Renal pelvis (tissue), 1 donor: ENCODE measurements at regions not wholly inside any gene's neighbourhood (a gene's known extent, or its start where the extent isn't known, plus 50 kb on each side); places are given as distances from the start of the nearest gene placed in this dataset.

Source experiments
- DNase-seq: peaks from one replicate; pipeline ENCODE4 v3.0.0-alpha.2; 2013

DNA sequence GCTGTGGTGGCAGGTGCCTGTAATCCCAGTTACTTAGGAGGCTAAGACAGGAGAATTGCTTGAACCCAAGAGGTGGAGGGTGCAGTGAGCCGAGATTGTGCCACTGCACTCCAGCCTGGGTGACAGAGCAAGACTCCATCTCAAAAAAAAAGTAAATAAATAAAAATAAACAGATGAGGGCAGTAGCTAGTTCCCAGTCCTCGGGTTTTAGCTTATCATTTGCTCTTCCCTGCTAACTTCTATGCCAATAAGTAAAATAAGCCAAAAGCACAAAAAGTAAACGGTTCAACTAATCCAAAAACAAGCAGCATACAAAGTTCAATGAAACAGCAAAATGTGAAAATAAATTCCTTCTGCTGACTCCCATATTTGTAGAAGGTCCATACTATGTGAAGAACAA, 133.0 kb upstream of the TMCC3 start:
- no peak for DNase-seq

DNA sequence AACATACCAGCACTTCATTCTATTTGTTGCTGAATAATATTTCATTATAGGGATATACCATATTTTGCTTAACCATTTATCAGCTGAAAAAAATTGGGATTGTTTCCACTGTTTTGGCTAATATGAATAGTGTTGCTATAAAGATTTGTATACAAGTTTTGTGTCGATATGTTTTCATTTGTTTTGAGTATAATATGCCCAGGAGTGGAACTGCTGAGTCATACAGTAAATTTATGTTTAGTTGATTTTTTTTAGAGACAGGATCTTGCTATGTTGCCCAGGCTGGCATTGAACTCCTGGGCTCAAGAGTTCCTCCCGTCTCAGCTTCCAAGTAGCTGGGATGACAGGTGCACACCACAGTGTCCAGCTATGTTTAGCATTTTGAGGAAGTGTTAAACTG, 131.5 kb upstream of the TMCC3 start:
- DNase-seq = no peak

DNA sequence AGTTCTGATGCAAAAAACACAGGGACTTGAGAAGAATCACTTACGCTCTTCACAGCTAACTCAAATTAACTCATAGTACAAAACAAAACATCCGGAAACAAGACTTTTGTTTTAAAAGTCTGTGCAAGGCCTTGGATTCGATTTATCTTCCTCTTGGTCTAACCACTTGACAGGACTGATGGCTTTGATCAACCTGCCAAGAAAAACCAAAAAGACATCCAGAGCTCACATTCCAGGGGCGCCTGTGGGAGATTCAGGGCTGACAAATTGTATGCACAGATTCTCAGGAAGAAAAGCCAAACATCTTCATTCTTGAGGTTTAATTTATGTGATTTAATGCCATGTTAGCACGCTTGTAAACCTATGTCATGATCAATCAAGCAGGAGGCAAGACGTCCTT, 129.1 kb upstream of the TMCC3 start:
- DNase-seq = peak; percentile 79

DNA sequence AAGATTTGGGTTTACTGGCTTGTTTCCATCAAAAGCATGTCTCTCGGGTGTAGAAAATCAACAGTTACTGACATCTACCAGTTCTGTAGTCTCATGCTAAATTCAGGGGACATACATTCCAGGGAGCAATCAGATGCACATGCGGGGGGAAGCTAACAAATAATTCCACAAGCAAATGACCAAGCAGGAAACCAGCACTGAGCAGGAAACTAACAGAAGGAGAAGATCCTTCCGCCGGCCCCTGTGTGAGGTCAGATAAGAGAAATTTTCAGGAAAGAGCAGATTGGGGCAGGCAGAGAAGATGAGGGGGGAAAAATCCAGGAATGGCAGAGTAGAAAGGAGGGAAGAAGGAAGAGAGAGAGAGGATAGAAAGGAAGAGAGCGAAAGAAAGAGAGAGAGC, 127.6 kb upstream of the TMCC3 start:
- DNase-seq = no peak

DNA sequence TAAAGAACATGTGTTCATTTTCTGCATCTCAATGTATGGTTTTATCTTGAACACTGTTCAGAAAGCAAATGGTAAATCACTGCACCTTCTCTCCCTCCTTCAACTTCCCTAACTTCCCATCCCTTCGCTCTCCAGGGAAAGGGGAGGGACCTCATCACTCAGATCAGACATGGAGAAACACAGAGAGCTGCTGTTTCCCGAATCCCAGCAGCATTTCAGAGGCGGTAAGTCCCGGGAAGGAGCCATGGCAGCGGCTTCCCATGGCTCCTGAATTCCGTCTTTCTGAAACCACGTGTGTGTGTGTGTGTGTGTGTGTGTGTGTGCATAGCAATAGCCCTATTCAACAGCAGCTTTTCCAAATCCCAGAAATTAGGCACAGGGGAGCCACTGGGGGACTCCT, 125.4 kb upstream of the TMCC3 start:
- no peak for DNase-seq

DNA sequence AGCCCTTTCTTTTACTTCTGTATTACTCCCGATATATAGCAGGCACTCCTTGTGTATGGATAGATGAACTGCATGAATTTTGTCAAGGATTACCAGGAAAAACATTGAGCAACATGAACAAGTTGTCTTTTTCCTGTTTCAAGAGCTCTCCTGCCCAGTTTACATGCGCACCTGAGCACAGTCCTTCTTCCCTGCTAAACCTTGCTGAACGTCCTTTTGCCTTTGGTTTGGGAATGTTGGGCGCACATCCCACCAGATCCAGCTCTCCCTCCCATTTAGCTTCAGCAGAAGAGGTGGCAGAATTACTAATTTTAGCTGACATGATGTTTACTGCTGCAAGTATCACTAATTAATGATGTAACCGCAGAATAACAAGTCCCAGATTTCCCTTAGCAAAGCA, 121.4 kb upstream of the TMCC3 start:
- DNase-seq = no peak

DNA sequence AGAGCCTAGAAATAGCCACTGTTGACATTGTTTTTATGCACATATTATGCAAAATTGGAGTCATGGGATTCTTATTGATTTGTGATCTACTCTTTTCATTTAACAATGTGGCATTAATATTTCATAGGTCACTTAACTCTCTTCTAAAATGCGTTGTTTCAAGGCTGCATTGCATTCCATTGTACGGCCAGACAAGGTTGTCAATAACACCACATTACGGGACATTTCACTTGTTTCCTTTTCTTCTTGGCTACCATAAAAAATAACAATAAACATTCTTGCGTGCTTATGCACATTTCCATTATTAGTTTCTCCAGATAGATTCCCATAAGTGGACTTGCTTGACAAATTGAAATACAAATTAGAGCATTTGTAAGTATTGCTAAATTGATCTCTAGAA, 120.8 kb upstream of the TMCC3 start:
- no peak for DNase-seq

DNA sequence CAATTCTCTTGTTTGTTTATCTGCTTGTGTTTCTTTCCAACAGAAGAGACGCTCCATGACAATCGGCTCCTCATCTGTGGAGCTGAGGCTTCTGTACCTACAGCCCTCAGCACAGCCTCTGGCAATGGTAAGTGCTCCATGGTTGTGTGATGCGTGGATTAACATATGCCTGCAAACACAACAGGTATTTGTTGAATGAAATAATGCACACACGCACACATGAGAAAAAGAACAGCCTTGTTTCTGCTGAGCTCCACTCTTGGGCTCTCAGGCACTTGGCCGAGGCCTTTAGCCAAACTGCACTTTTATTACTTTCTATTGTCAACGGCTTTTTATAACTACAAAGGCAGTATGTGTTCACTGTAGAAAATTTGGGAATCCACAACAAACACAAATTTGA, 120.4 kb upstream of the TMCC3 start:
- no peak for DNase-seq

DNA sequence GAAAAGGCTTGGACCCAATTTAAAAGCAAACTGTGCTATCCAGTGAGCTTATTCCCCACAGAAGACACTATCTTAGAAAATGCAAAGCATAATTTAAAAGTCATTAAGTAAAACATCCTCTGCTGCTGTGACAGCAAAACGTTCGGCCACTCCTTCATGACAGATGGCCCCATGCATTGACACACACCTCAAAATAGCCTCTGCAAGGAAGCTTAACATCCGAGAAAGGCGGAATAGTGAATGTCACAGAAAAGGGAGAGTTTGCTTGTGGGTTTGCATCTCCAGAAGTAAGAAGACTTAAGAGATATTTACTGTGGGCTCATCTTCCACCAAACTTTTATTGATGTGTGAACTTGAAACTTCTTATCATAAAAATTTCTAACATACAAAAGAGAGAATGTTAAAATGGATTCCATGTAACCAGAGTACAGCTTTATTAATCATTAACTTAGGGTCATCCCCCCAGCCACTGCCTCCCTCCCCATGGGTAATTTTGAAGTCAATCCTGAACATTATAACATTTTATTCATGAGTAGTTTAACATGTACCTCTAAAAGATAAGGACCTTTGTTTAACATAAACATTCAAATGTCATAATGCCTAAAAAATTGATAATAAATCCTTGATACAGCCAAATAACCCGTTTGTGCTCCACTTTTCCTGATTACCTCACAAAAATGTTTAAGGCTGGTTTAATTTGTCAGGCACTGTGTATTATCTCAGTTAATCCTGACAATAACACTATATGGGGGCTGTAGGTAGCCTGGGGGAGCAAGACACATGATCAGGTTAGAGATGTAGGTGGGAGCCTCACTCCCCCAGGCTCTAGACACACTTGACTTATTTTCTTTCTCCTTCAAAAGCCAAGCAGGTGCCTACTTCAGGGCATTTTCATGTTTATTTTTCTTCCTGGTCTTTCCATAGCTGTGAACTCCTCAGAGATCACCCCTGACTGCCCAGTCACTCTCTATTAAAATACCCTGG, 119.7 kb upstream of the TMCC3 start:
- DNase-seq = no peak

DNA sequence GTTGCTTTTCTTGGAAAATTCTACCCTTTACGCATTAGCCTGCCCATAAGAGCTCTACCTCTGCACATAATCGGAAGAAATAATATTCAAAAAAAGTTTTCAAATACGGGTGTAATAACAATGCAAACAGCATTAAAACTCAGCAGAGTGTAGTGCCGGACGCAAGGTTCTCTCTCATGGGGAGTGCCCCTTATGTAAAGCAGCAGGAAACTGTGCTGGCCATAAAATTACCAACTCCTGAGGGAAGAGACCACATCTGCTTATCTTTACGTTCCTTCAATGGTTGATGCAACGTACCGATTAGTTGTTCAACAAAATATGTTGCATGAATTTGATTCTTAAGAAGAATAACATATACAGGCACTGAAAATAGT, 118.7 kb upstream of the TMCC3 start:
- no peak for DNase-seq

DNA sequence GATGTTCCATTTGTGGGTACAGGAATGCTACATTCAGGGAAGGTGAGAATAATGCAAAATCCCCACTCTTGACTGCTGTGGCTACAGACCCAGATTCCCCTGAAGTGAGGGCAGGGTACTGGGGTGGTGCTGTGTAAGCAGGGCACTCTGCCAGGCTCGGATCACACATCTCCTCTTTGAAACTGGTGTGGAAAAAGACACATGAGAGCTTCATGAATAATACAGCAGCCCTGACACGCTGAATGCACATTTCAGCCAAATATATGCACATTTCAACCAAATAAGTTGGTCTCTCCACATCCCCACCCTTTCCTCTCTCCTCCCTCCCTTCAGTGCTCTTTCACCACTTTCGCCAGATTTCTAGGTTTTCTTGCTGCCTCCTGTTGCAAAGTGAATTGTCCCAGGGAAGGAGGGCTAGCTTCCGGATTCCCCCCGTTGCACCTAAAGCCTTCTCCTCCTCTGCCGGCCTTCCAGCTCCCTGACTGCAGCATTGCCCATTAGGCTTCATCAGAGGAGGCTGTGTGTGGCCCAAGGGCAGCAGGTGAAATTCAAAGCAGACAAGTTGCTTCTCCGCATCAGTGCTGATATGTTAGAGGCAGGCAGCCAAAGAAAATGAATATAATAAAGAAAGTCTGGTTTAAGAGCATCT, 118.2 kb upstream of the TMCC3 start:
- no peak for DNase-seq

DNA sequence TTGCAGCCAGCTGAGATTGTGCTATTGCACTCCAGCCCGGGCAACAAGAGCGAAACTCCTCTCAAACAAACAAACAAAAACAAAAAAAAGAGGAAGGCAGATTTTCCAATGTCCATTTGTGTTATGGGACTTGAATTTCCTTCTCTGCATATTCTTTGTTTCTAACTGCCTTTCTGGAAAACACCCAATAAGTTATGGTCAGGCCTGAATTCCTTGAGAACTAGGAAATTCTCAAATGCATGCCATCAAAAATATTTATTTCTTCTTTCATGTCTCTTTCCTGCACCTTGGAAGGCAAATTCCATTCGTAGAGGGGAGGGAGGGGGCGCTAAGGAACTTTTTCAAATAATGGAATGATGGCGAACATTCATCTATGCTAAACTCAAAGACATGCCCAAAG, 117.6 kb upstream of the TMCC3 start:
- no peak for DNase-seq

DNA sequence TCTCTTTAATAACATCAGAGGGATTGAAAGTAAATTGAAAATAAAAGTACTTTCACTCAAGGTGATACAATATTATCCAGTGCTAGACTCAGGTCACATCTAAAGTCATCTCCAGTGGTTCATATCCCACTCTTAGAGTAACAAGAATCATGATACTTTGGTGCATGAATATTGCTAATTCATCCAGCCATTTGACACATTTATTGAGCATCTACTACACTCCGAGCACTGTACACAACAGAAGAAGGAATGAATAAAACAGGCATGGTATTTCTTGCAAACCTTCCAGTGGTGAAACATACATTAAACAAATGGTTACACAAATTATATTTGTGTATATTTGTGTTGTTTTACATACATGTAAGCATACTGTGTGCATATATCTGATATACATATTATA, 116.0 kb upstream of the TMCC3 start:
- DNase-seq = no peak

DNA sequence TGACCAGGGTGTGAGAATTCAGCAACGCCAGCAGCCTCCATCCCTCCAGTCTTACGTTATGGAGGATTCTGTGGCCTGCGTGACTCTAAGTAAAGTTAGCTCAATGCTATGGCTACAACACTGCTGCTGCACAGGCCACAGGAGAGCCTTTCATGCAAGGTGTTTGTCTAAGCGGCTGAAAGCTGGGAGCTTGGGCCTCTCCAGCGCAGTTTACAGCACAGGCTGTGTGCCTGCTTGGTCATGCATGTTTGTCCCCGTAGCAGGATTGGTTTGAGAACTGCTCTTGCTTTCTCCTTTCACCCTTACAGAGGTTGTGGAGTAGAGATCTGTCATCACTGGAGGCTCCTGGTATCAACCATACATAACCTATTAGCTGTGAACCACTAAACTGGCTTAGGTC, 113.1 kb upstream of the TMCC3 start:
- no peak for DNase-seq

DNA sequence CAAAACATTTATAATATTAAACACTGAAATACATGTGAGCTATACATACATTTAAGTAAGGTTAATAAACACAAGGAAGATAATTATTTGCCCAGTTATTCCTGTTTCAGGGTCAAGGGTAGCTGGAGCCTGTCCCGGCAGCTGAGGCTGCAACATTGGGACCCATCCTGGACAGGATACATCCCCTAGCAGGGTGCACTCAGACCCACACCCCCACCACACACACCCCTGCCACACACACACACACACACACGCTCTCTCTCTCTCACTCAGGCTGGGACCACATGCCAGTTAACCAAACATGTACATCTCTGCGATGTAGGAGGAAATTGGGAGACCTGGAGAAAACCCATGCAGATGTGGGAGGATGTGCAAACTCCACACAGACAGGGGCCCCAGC, 112.6 kb upstream of the TMCC3 start:
- DNase-seq = no peak

DNA sequence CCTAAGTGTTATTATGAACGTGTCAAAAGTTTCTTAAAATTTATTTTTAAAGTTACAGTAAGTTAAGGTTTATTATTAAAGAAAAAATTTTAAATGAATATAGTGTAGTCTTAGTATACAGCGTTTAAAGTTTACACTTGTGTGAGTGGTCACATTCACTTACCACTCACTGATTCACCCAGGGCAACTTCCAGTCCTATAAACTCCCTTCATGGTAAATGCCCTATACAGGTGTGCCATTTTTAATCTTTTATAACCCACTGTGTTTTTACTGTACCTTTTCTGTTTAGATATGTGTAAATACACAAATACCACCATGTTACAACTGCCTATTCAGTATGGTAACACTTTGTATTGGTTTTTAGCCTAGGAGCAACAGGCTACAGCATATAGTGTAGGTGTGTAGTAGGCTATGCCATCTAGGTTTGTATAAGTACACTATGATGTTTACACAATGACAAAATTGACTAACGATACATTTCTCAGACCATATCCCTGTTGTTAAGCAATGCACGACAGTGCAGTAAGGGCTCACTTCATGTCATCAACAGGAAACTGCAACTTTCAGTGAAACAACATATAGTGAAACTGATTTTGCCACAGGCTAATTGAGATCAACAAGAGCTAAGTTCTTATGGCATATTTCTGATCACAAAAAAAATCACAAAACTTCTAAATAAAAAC, 112.0 kb upstream of the TMCC3 start:
- DNase-seq = no peak

DNA sequence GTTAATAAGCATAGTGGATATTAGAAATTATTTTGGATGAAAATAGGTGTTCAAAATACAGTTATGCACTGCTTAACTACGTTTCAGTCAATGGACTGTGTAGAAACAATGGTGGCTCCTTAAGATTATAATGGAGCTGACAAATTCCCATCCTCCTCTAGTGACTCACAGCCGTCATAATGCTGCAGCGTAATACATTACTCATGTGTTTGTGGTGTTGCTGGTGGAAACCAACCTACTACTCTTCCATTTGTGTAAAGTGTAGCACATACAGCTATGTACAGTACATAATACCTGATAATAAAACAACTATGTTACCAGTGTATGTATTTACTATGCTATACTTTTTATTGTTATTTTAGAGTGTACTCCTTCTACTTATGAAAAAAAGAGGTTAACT, 111.2 kb upstream of the TMCC3 start:
- no peak for DNase-seq

DNA sequence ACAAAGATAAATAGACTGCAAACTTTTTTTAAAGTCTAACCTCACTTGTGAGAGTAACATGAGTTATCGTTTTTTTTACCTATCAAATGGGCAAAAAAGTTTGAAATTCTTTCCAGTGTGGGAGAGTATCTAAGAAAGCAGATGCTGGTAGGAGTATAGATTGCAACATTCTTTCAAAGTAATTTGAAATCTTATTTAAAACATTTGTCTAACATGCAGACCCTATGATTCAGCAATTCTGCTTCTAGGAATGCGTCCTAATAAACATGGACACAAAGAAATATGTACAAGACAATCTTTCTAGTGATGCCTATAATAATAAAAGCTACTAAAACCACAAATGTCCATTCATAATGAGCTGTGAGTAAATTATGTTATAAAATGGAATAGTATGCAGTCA, 110.4 kb upstream of the TMCC3 start:
- no peak for DNase-seq

DNA sequence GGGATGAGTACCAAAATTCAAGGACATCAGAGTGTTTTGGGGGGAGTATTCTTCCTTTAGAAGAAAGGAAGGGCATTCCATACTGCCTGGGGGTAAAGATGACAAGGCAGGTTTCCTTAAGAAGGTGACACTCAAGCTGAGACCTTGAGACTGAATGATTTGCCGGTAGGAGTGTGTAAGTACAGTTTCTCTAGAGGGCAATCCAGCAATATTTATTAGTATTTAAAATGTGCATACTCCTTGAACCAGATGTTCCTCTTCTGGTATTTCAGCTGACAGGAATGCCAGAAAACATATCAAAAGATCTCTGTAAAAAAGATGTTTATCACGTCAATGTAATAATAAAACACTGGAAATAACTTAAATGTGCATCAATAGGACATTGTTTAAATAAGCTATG, 106.4 kb upstream of the TMCC3 start:
- no peak for DNase-seq

DNA sequence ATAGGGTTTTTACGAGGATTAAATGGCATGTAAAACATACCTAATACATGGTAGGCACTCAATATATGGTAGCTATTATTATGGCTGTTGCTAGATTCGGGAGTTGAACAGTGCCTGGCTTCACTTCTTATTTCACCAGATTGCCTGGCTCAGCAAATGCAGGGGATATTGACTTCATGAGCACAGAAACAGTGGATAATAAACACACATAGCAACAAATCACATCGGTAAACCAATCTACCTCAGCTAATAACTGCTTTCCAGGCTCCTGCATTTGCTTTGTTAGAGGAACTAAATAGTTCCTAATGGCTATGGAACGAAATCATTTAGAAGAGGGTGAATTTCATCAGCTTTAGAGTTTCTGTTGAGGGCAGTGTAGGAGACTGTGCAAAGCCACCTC, 105.2 kb upstream of the TMCC3 start:
- DNase-seq = no peak

DNA sequence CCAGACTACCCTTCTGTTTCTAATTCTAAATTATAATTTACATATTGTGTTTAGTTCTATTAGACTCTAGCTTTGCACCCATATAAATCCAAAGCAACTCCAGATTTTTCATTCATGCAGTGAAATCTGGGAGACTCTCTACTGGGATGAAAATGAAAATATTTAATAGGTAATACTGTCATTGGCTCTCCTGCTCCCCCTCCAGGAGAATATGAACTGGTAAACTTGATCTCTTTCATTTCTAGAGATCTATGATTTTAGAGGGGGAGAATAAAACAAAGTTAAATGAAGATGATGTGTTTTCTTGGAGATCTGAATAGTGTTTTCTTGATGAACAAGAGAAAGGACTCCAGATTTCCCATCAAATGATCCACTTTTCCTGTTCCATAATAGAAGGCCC, 104.3 kb upstream of the TMCC3 start:
- DNase-seq = no peak

DNA sequence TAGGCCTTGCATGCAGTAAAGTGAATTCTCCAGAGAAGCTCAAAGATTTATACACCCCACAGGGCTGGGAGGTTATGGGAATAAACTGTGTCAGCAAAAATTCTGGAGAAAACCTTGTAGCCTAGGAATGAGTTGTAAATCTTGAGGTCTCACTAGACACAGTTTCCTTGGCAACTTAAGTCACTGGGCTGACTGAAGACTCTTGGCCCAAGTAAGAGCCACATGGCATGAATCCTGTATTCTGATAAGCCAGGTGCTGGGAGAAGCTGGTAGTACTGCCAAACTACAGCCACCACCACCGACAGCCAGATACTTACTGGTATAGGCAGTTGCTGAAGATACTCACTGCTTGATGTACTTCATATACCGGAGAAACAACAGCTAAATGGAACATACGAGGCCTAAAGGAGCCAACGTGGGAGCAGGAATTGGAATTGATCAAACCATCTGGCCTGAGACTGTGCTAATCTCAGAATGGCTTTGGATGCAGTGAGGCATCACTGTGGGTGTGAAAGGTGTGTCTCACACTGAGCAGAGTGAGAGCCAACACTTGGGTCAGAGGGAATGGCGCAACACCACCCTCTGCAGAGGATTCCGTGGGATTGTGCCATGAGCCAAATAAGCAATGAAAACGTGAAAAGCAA, 102.8 kb upstream of the TMCC3 start:
- peak; percentile 67 for DNase-seq

DNA sequence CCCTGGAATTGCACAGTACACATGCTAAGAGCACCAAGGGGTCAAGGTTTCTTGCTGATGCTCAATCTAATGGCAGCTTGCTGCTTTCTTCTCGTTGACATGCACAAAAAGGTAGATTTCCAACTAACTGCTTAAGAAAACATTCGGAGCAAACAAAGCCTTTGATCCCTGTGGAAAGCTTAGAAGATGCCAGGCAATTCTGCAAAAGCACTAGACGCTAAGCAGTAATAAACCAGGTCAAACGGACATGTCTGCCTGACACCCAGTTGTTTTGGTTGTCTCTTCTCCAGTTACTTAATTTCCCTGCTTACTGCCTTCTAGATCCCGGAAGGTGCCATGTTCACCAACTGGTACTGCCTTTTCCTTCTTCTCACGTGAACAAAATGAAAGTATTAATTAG, 100.5 kb upstream of the TMCC3 start:
- DNase-seq = peak; percentile 68
